SK-N-SH (cell line): ENCODE measurements at regions not wholly inside any gene's neighbourhood (a gene's known extent, or its start where the extent isn't known, plus 50 kb on each side); places are given as distances from the start of the nearest gene placed in this dataset.

Source experiments
- CTCF ChIA-PET: fragments of 300-600, 350-600 bp; formaldehyde crosslinking; extraction: SDS; loops from one replicate; lab custom pipeline; 2021; lab: Yijun Ruan, JAX
- POLR2A ChIA-PET: fragments of 350-600 bp; sonication (Branson Sonifier 250); formaldehyde crosslinking; extraction: SDS; loops from one replicate; lab custom pipeline; 2020; ENCODE audit warnings: antibody characterized with exemption, inconsistent platforms; lab: Yijun Ruan, JAX
- DNase-seq: peaks from one replicate; pipeline ENCODE4 v3.0.0; 2012
- H2AFZ ChIP-seq: fragments of 200-600 bp; sonication (generic); 2 replicates; pipeline ENCODE4 v1.8.1; 2016; ENCODE audit warnings: antibody characterized with exemption, mild to moderate bottlenecking, low read depth
- H3F3A ChIP-seq: fragments of 200-600 bp; sonication (generic); replicated peaks from 2 replicates; pipeline ENCODE3; 2016; ENCODE audit warnings: antibody characterized with exemption, mild to moderate bottlenecking; ENCODE audit not compliant: insufficient read depth
- H3K27ac ChIP-seq, 2 experiments: fragments of 200-500 bp in 1 of 2; fragments of 200-600 bp in 1 of 2; sonication (Bioruptor generic) in 1 of 2; sonication (generic), shearing (Covaris generic) in 1 of 2; 2 replicates each; pipeline versions ENCODE4 v1.5.1 to v1.6.1; 2014 to 2016; ENCODE audit warnings: low read depth in 2 of 2, inconsistent platforms in 1 of 2, low read length in 1 of 2, mild to moderate bottlenecking in 1 of 2, mixed read lengths in 1 of 2
- H3K27me3 ChIP-seq: fragments of 200-600 bp; sonication (generic), shearing (Covaris generic); 2 replicates; pipeline ENCODE4 v1.6.1; 2016; ENCODE audit warnings: mixed run types; ENCODE audit not compliant: insufficient read depth
- H3K36me3 ChIP-seq, 2 experiments: fragments of 200-500 bp in 1 of 2; fragments of 200-600 bp in 1 of 2; sonication (Bioruptor generic) in 1 of 2; sonication (generic) in 1 of 2; replicated peaks in 1 of 2; 2 replicates each; pipeline versions ENCODE3 to v1.5.1; 2014 to 2016; ENCODE audit warnings: low read length in 1 of 2, mild to moderate bottlenecking in 1 of 2; ENCODE audit not compliant: insufficient read depth in 2 of 2, control insufficient read depth in 1 of 2
- H3K4me1 ChIP-seq, 2 experiments: fragments of 200-500 bp in 1 of 2; fragments of 200-600 bp in 1 of 2; sonication (Bioruptor generic) in 1 of 2; sonication (generic), shearing (Covaris generic) in 1 of 2; 2 replicates each; pipeline versions ENCODE4 v1.5.1 to v1.6.1; 2014 to 2016; ENCODE audit warnings: low read depth in 1 of 2, low read length in 1 of 2, mixed run types in 1 of 2; ENCODE audit not compliant: insufficient read depth in 2 of 2, control insufficient read depth in 1 of 2
- H3K4me2 ChIP-seq: fragments of 200-600 bp; sonication (generic), shearing (Covaris generic); 2 replicates; pipeline ENCODE4 v1.6.1; 2017; ENCODE audit warnings: mixed run types
- H3K4me3 ChIP-seq, 2 experiments: fragments of 200-500 bp in 1 of 2; fragments of 200-600 bp in 1 of 2; sonication (Bioruptor generic) in 1 of 2; sonication (generic), shearing (Covaris generic) in 1 of 2; 2 replicates each; pipeline versions ENCODE4 v1.5.1 to v1.8.1; 2014 to 2016; ENCODE audit warnings: low read depth in 2 of 2, inconsistent platforms in 1 of 2, low read length in 1 of 2, mild to moderate bottlenecking in 1 of 2, mixed read lengths in 1 of 2, moderate library complexity in 1 of 2
- H3K79me2 ChIP-seq: fragments of 200-600 bp; sonication (generic); 2 replicates; pipeline ENCODE4 v1.8.1; 2017; ENCODE audit warnings: mild to moderate bottlenecking; ENCODE audit not compliant: insufficient read depth
- H3K9ac ChIP-seq: fragments of 200-600 bp; sonication (generic); 2 replicates; pipeline ENCODE4 v1.6.1; 2017; ENCODE audit warnings: mixed run types
- H3K9me2 ChIP-seq: fragments of 200-600 bp; sonication (generic); 2 replicates; pipeline ENCODE4 v1.6.1; 2017; ENCODE audit warnings: mixed run types
- H3K9me3 ChIP-seq: fragments of 200-600 bp; sonication (generic); 2 replicates; pipeline ENCODE4 v1.6.1; 2017; ENCODE audit warnings: mixed run types, mild to moderate bottlenecking, moderate library complexity
- H4K20me1 ChIP-seq: fragments of 200-600 bp; sonication (generic); 2 replicates; pipeline ENCODE4 v1.6.1; 2017; ENCODE audit warnings: mild to moderate bottlenecking, mixed run types; ENCODE audit not compliant: insufficient read depth
- CHD2 ChIP-seq: fragments of 150-350 bp; IDR thresholded peaks from 2 replicates; pipeline ENCODE4 v1.6.1; 2018; ENCODE audit warnings: low read length; ENCODE audit not compliant: partially characterized antibody
- CTCF ChIP-seq: fragments of 200-600 bp; sonication (generic); IDR thresholded peaks from 2 replicates; pipeline ENCODE4 v1.6.1; 2017; ENCODE audit warnings: antibody characterized with exemption, mild to moderate bottlenecking, moderate library complexity
- EZH2phosphoT487 ChIP-seq: fragments of 200-600 bp; sonication (generic); IDR thresholded peaks from 2 replicates; pipeline ENCODE4 v1.6.1; 2017; ENCODE audit warnings: low read depth, mixed run types, mild to moderate bottlenecking, antibody characterized with exemption, moderate library complexity, borderline replicate concordance
- FOSL2 ChIP-seq: IDR thresholded peaks from 2 replicates; pipeline ENCODE4 v1.4.0; 2012; ENCODE audit warnings: low read depth, mild to moderate bottlenecking, moderate library complexity, borderline replicate concordance
- GATA2 ChIP-seq: sonication (generic); formaldehyde crosslinking; IDR thresholded peaks from 2 replicates; pipeline ENCODE4 v1.5.0; 2020; ENCODE audit warnings: mild to moderate bottlenecking, missing genetic modification reagents
- JUND ChIP-seq: IDR thresholded peaks from 2 replicates; pipeline ENCODE4 v1.4.0; 2012
- MEF2A ChIP-seq: IDR thresholded peaks from 2 replicates; pipeline ENCODE4 v1.4.0; 2012; ENCODE audit warnings: low read depth, borderline replicate concordance
- MXI1 ChIP-seq: IDR thresholded peaks from 2 replicates; pipeline ENCODE4 v1.6.1; 2012; ENCODE audit warnings: mild to moderate bottlenecking, low read depth, low read length, improper control_type of control experiment
- NFIC ChIP-seq: IDR thresholded peaks from 2 replicates; pipeline ENCODE4 v1.4.0; 2012; ENCODE audit warnings: borderline replicate concordance
- PBX3 ChIP-seq: IDR thresholded peaks from 2 replicates; pipeline ENCODE4; 2012
- RAD21 ChIP-seq: IDR thresholded peaks from 2 replicates; pipeline ENCODE4 v1.6.1; 2012; ENCODE audit warnings: mild to moderate bottlenecking, low read length
- RCOR1 ChIP-seq: fragments of 150-350 bp; IDR thresholded peaks from 2 replicates; pipeline ENCODE4 v1.6.1; 2017; ENCODE audit warnings: antibody characterized with exemption, low read length
- REST ChIP-seq: IDR thresholded peaks from 2 replicates; pipeline ENCODE4 v1.6.1; 2012; ENCODE audit warnings: mild to moderate bottlenecking, low read depth, low read length, moderate library complexity
- SIN3A ChIP-seq: IDR thresholded peaks from 2 replicates; pipeline ENCODE4 v1.6.1; 2012; ENCODE audit warnings: low read depth, mild to moderate bottlenecking, low read length, moderate library complexity, borderline replicate concordance
- TAF1 ChIP-seq: IDR thresholded peaks from 2 replicates; pipeline ENCODE4 v1.6.1; 2012; ENCODE audit warnings: low read depth, mild to moderate bottlenecking, low read length, moderate library complexity, borderline replicate concordance
- TCF12 ChIP-seq: IDR thresholded peaks from 2 replicates; pipeline ENCODE4 v1.4.0; 2012
- TEAD4 ChIP-seq: IDR thresholded peaks from 2 replicates; pipeline ENCODE4 v1.4.0; 2012; ENCODE audit warnings: mild to moderate bottlenecking, borderline replicate concordance; ENCODE audit not compliant: insufficient read depth
- USF2 ChIP-seq: fragments of 150-350 bp; IDR thresholded peaks from 2 replicates; pipeline ENCODE4 v1.6.1; 2017; ENCODE audit warnings: antibody characterized with exemption, low read length, low read depth, borderline replicate concordance
- WGBS: methylation state at CpG from one replicate; pipeline ENCODE4 v1.1.6; 2017; ENCODE audit warnings: low lambda C conversion rate; 5-methylcytosine and 5-hydroxymethylcytosine counted together
- TF ChIP-seq, protein P1 (sequence below): IDR thresholded peaks from 2 replicates; pipeline ENCODE4 v1.4.0; 2012; ENCODE audit warnings: low read depth, borderline replicate concordance

DNA sequence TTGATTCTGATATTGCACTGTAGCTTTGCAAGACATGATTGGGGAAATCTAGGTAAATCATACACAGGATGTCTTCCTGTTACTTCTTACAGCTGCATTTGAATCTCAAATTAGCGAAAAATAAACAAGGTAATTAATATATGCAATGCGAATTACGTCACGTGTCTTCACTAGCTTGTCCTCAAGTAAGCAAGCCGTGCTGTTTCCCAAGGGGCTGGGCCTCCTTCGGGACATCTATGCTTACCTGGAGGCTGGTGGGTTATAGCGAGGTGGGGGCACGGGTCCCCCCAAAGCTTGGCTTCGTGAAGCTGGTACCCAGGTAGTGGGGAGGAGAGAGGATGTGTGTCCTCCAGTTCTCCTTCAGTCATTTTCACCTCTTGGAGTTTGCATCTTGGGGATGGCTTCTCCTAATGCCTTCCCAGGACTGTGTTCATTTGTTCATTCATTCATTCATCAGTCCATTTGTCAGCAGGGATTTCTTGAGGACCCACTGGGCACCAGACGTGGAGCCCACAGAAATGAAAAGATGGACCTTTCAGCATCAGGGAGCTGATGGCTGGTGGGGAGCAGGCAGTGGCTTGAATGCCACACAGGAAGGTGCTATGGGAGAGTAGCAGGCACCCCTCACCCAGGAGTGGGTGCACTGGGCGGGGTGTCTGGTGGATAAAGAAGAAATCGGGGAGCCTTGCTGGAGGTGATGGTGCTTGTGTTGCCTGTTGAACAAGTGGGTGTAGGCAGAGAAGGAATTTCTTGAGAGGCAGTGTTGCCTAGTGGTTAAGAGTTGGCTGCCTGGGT, 155.1 kb downstream of the GLI2 start:
- 95% methylated on average over 12 of the region's 12 CpGs for WGBS
- CTCF ChIA-PET: interaction anchor here (0.6 kb wide), 1 partner anchor 85 kb away, joined by 3 read pairs; no protein-coding TSS in a partner anchor
- no peak overlapping the region for H3K9ac ChIP-seq

More for the DNA sequence above, 155.1 kb downstream of the GLI2 start:
- no peak overlapping the region for H3K4me2 ChIP-seq
- peaks cover 6 to 20% of the 10 kb centered on the region in 2 experiments; a peak in 3 of 4 replicates for H3K4me1 ChIP-seq
- H2AFZ ChIP-seq: no peak overlapping the region
- no peak overlapping the region for H3K4me3 ChIP-seq
- POLR2A ChIA-PET: no interaction called here
- no peaks in the 10 kb centered on the region for H3K9me2 ChIP-seq
- H3K79me2 ChIP-seq: peaks cover 6% of the 10 kb centered on the region; the same call in 1 of the 2 replicates
- H3F3A ChIP-seq: no peaks in the 10 kb centered on the region
- TF ChIP-seq NFIC (no peak), TCF12 (no peak), RCOR1 (no peak), GATA2 (CRISPR knock-in tag) (no peak), PBX3 (no peak), REST (no peak), TEAD4 (no peak), MXI1 (no peak), FOSL2 (no peak), JUND (no peak), USF2 (no peak), CTCF (no peak), EZH2phosphoT487 (no peak), RAD21 (no peak), SIN3A (no peak), CHD2 (no peak), TAF1 (no peak), MEF2A (no peak)
- TF ChIP-seq, protein P1, sequence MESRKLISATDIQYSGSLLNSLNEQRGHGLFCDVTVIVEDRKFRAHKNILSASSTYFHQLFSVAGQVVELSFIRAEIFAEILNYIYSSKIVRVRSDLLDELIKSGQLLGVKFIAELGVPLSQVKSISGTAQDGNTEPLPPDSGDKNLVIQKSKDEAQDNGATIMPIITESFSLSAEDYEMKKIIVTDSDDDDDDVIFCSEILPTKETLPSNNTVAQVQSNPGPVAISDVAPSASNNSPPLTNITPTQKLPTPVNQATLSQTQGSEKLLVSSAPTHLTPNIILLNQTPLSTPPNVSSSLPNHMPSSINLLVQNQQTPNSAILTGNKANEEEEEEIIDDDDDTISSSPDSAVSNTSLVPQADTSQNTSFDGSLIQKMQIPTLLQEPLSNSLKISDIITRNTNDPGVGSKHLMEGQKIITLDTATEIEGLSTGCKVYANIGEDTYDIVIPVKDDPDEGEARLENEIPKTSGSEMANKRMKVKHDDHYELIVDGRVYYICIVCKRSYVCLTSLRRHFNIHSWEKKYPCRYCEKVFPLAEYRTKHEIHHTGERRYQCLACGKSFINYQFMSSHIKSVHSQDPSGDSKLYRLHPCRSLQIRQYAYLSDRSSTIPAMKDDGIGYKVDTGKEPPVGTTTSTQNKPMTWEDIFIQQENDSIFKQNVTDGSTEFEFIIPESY: no peak
- no peaks in the 10 kb centered on the region for H3K27me3 ChIP-seq
- no peak for DNase-seq
- H4K20me1 ChIP-seq: 0 out of 2 replicates have a peak, but pooled peaks cover 3% of the 10 kb centered on the region
- H3K36me3 ChIP-seq: no peaks in the 10 kb centered on the region
- no peaks in the 10 kb centered on the region for H3K9me3 ChIP-seq
- H3K27ac ChIP-seq: no peak overlapping the region
